SU-DHL-6 (cell line): ENCODE measurements at regions not wholly inside any gene's neighbourhood (a gene's known extent, or its start where the extent isn't known, plus 50 kb on each side); places are given as distances from the start of the nearest gene placed in this dataset.

ENCODE experiments used
- H2AFZ ChIP-seq: fragments of 200-600 bp; sonication (generic); 2 replicates; pipeline ENCODE4 v1.6.1; 2014; ENCODE audit warnings: low read depth, mild to moderate bottlenecking, moderate library complexity, mixed read lengths, antibody characterized with exemption, low read length; ENCODE audit not compliant: severe bottlenecking
- H3F3A ChIP-seq: fragments of 200-600 bp; shearing (Covaris generic); 2 replicates; pipeline ENCODE4 v1.6.0; 2016; ENCODE audit warnings: antibody characterized with exemption, mild to moderate bottlenecking; ENCODE audit not compliant: insufficient read depth
- H3K27ac ChIP-seq: fragments of 200-600 bp; sonication (generic); 2 replicates; pipeline ENCODE4 v1.5.1; 2016; ENCODE audit warnings: low read depth, mild to moderate bottlenecking, low read length, moderate library complexity, mixed read lengths
- H3K27me3 ChIP-seq: fragments of 200-600 bp; sonication (generic), shearing (Covaris generic); 2 replicates; pipeline ENCODE4 v1.6.0; 2014; ENCODE audit warnings: mild to moderate bottlenecking, low read length
- H3K36me3 ChIP-seq: fragments of 200-600 bp; sonication (generic); 2 replicates; pipeline ENCODE4 v1.6.1; 2014; ENCODE audit warnings: mild to moderate bottlenecking, low read length, mixed read lengths
- H3K4me2 ChIP-seq: fragments of 300-600, 200-600 bp; shearing (Covaris generic), sonication (generic); 2 replicates; pipeline ENCODE4 v1.6.0; 2014; ENCODE audit warnings: low read length, low read depth, mild to moderate bottlenecking; ENCODE audit not compliant: poor library complexity, severe bottlenecking
- H3K4me3 ChIP-seq: fragments of 200-600 bp; sonication (generic); 2 replicates; pipeline ENCODE4 v1.5.1; 2014; ENCODE audit warnings: antibody characterized with exemption, low read length, mild to moderate bottlenecking, mixed read lengths; ENCODE audit not compliant: insufficient read depth, poor library complexity, severe bottlenecking
- H3K79me2 ChIP-seq: fragments of 200-600 bp; sonication (generic); 2 replicates; pipeline ENCODE4 v1.6.1; 2014; ENCODE audit warnings: mild to moderate bottlenecking, low read length, moderate library complexity; ENCODE audit not compliant: insufficient read depth
- H3K9ac ChIP-seq: fragments of 200-600 bp; sonication (generic); 2 replicates; pipeline ENCODE4 v1.7.0; 2014; ENCODE audit warnings: mild to moderate bottlenecking, low read length
- H3K9me2 ChIP-seq: fragments of 200-600 bp; sonication (generic); replicated peaks from 2 replicates; pipeline ENCODE4 v1.6.1; 2014; ENCODE audit warnings: low read length; ENCODE audit not compliant: insufficient read depth
- H3K9me3 ChIP-seq: fragments of 200-600 bp; sonication (generic); 2 replicates; pipeline ENCODE4 v1.6.1; 2014; ENCODE audit warnings: low read length, mixed read lengths; ENCODE audit not compliant: insufficient read depth
- H4K20me1 ChIP-seq: fragments of 200-600 bp; sonication (generic); 2 replicates; pipeline ENCODE4 v1.6.1; 2014; ENCODE audit warnings: low read depth, mild to moderate bottlenecking, antibody characterized with exemption, low read length, moderate library complexity, mixed read lengths
- EZH2phosphoT487 ChIP-seq: fragments of 200-600 bp; sonication (generic), shearing (Covaris generic); conservative IDR thresholded peaks from 2 replicates; pipeline ENCODE4 v1.6.1; 2018; ENCODE audit warnings: mild to moderate bottlenecking, antibody characterized with exemption, low read length, moderate library complexity, mixed read lengths
- TF ChIP-seq, protein P1 (sequence below): fragments of 200-600 bp; sonication (generic); IDR thresholded peaks from one replicate; pipeline ENCODE4 v1.5.1; 2017; ENCODE audit warnings: antibody characterized with exemption, mild to moderate bottlenecking, low read length, moderate library complexity; ENCODE audit not compliant: insufficient read depth, poor library complexity, severe bottlenecking

DNA sequence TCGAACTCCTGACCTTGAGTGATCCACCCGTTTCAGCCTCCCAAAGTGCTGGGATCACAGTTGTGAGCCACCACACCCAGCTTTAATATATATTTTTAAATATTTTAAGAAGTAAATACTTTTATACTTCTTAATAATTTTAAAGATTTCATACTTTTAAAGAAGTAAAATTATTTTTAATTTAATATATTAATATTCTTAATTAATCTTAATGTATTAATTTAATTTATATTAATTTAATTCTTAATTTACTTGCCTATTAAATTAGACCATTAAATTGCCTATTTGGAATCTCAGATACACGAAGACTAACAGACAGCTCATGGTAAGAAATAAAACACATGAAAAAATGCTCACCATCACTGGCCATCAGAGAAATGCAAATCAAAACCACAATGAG is 1087.4 kb downstream of the CDH18 start:
- Histone ChIP-seq H3K9me2 (no peaks in the 10 kb centered on the region), H2AFZ (no peak overlapping the region), H3K27me3 (no peaks in the 10 kb centered on the region), H3K79me2 (no peaks in the 10 kb centered on the region), H3K4me3 (no peak overlapping the region), H4K20me1 (no peaks in the 10 kb centered on the region), H3K36me3 (0 out of 2 replicates have a peak, but pooled peaks cover 6% of the 10 kb centered on the region), H3F3A (no peaks in the 10 kb centered on the region), H3K27ac (no peak overlapping the region), H3K4me2 (no peak overlapping the region), H3K9ac (no peak overlapping the region), H3K9me3 (no peaks in the 10 kb centered on the region)
- TF ChIP-seq EZH2phosphoT487: no peak
- TF ChIP-seq, protein P1, sequence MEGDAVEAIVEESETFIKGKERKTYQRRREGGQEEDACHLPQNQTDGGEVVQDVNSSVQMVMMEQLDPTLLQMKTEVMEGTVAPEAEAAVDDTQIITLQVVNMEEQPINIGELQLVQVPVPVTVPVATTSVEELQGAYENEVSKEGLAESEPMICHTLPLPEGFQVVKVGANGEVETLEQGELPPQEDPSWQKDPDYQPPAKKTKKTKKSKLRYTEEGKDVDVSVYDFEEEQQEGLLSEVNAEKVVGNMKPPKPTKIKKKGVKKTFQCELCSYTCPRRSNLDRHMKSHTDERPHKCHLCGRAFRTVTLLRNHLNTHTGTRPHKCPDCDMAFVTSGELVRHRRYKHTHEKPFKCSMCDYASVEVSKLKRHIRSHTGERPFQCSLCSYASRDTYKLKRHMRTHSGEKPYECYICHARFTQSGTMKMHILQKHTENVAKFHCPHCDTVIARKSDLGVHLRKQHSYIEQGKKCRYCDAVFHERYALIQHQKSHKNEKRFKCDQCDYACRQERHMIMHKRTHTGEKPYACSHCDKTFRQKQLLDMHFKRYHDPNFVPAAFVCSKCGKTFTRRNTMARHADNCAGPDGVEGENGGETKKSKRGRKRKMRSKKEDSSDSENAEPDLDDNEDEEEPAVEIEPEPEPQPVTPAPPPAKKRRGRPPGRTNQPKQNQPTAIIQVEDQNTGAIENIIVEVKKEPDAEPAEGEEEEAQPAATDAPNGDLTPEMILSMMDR: no peak

DNA sequence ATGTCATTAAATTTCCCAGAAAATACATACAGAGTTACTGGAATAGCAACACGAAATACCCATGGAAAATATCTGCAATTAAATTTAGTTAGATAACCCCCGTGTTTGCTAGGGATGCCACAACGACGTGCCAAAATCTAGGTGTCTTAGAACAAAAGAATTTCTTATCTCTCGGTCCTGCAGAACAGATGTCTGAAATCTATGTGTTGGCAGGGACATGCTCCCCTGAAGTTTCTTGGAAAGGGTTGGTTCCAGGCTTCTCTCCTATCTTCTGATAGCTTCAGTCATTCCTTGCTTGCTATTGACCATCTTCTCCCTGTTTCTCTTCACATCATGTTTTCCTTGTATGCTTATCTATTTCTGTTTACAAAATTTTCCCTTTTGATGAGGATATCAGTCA is 1067.0 kb downstream of the CDH18 start:
- Histone ChIP-seq H3K9me3 (no peaks in the 10 kb centered on the region; the same call in 1 of the 2 replicates), H4K20me1 (no peaks in the 10 kb centered on the region), H3K9me2 (no peaks in the 10 kb centered on the region), H3K27me3 (no peaks in the 10 kb centered on the region), H3K9ac (no peak overlapping the region), H3K4me3 (no peak overlapping the region), H3K27ac (no peak overlapping the region), H3K36me3 (0 out of 2 replicates have a peak, but pooled peaks cover 3% of the 10 kb centered on the region), H3K4me2 (no peak overlapping the region), H2AFZ (peak overlapping the region; percentile 20), H3F3A (no peaks in the 10 kb centered on the region), H3K79me2 (no peaks in the 10 kb centered on the region)
- TF ChIP-seq, protein P1: no peak
- TF ChIP-seq EZH2phosphoT487: no peak

DNA sequence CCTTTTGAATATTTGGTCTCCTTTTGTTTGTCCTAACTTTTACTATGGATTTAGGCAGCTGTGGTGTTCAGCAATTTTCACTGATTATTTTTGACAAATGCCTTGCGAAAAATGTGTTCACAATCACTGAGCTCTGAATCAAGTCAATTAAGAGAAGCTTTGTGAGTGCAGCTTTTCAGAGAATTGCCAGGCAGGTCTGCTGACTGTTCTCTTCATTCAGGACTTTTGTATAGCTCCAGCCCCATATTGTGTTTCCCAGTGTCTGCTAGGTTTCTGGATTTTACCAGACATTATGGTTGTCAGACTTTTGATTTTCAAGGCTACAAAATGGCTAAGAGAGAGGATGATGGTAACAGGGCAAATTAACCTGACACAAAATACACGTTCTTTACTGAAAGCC is 1055.9 kb downstream of the CDH18 start:
- Histone ChIP-seq H3K27me3 (no peaks in the 10 kb centered on the region), H3F3A (no peaks in the 10 kb centered on the region), H3K9me3 (no peaks in the 10 kb centered on the region), H3K9ac (no peak overlapping the region), H3K36me3 (no peaks in the 10 kb centered on the region), H3K27ac (no peak overlapping the region), H3K4me3 (no peak overlapping the region), H3K9me2 (no peaks in the 10 kb centered on the region), H3K4me2 (no peak overlapping the region), H2AFZ (no peak overlapping the region), H4K20me1 (no peaks in the 10 kb centered on the region), H3K79me2 (no peaks in the 10 kb centered on the region)
- TF ChIP-seq, protein P1: no peak
- no peak for TF ChIP-seq EZH2phosphoT487

DNA sequence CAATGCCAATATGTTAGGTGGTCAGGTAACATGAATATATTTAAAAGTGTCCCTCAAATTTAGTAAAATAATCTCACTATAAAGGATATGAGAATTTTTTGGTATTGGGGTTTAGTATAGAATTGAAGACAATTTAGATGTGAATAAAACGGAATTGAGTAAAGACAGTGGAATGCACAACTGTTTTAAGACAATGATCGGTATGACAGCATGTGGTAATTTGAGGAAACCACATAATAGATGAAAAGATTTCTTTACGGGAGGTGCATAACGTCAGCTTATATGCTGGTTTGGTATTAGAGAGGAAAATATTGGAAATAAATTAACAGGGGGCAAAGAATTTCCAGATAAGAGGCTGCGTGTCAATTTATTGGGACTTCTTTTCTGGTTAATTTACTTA is 1043.2 kb downstream of the CDH18 start:
- Histone ChIP-seq H4K20me1 (no peaks in the 10 kb centered on the region), H3K79me2 (no peaks in the 10 kb centered on the region)
- TF ChIP-seq, protein P1: no peak
- no peak for TF ChIP-seq EZH2phosphoT487

More for the DNA sequence above, 1043.2 kb downstream of the CDH18 start:
- Histone ChIP-seq H3F3A (no peaks in the 10 kb centered on the region), H3K36me3 (no peaks in the 10 kb centered on the region), H3K9me2 (no peaks in the 10 kb centered on the region), H3K9me3 (no peaks in the 10 kb centered on the region), H3K4me2 (no peak overlapping the region), H3K4me3 (no peak overlapping the region), H3K27me3 (no peaks in the 10 kb centered on the region), H2AFZ (peak overlapping the region; percentile 36), H3K27ac (no peak overlapping the region), H3K9ac (no peak overlapping the region)
